ENCODE measurements at regions not wholly inside any gene's neighbourhood (a gene's known extent, or its start where the extent isn't known, plus 50 kb on each side); places are given as distances from the start of the nearest gene placed in this dataset.

DNA sequence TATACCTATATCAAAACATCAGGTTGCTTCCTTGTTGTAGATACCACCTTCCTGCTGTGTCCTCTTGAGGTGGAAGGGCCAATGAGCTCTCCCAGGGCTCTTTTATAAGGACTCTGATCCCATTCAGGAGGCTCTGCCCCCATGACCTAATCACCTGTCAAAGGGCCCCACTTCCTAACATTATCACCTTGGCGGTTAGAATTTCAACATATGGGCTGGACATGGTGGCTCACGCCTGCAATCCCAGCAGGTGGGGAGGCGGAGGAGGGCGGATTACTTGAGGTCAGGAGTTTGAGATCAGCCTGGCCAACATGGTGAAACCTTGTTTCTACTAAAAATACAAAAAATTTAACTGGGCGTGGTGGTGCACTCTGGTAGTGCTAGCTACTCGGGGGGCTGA is 86.4 kb downstream of the HAPSTR1 start:
- Histone ChIP-seq H4K20me1 (ENCODE audit: insufficient read depth, low read depth, low read length) (no peaks in the 10 kb centered on the region), H2AFZ (ENCODE audit: low read length) (no peak overlapping the region), H3K9me2 (replicated peaks; ENCODE audit: insufficient read depth, low read length) (no peaks in the 10 kb centered on the region), H3K4me1 (ENCODE audit: low read length) (no peaks in the 10 kb centered on the region), H3K79me2 (ENCODE audit: low read length) (no peaks in the 10 kb centered on the region), H3K36me3 (ENCODE audit: insufficient read depth, low read length) (no peaks in the 10 kb centered on the region), H3K9ac (ENCODE audit: low read length) (no peak overlapping the region), H3K27me3 (ENCODE audit: low read length) (no peaks in the 10 kb centered on the region), H3K27ac (ENCODE audit: low read length) (no peak overlapping the region), H3K9me3 (ENCODE audit: low read length) (no peaks in the 10 kb centered on the region), H3K4me3 (ENCODE audit: low read length) (no peak overlapping the region), H3K4me2 (ENCODE audit: low read depth, low read length, poor library complexity, severe bottlenecking) (no peak overlapping the region)
- no peak for DNase-seq

- Histone ChIP-seq H3K79me2 (ENCODE audit: low read length) (no peaks in the 10 kb centered on the region), H3K9ac (ENCODE audit: low read length) (no peak overlapping the region), H2AFZ (ENCODE audit: low read length) (no peak overlapping the region), H3K27ac (ENCODE audit: low read length) (no peak overlapping the region), H3K4me3 (ENCODE audit: low read length) (no peak overlapping the region), H3K27me3 (ENCODE audit: low read length) (no peaks in the 10 kb centered on the region), H3K4me2 (ENCODE audit: low read depth, low read length, poor library complexity, severe bottlenecking) (no peak overlapping the region), H3K36me3 (ENCODE audit: insufficient read depth, low read length) (no peaks in the 10 kb centered on the region), H4K20me1 (ENCODE audit: insufficient read depth, low read depth, low read length) (no peaks in the 10 kb centered on the region), H3K9me2 (replicated peaks; ENCODE audit: insufficient read depth, low read length) (no peaks in the 10 kb centered on the region), H3K4me1 (ENCODE audit: low read length) (no peaks in the 10 kb centered on the region), H3K9me3 (ENCODE audit: low read length) (no peaks in the 10 kb centered on the region)
- no peak for DNase-seq
Observed at GRCh38 chr16:9183682-9184353, 92.4 kb downstream of the HAPSTR1 start.

DNA sequence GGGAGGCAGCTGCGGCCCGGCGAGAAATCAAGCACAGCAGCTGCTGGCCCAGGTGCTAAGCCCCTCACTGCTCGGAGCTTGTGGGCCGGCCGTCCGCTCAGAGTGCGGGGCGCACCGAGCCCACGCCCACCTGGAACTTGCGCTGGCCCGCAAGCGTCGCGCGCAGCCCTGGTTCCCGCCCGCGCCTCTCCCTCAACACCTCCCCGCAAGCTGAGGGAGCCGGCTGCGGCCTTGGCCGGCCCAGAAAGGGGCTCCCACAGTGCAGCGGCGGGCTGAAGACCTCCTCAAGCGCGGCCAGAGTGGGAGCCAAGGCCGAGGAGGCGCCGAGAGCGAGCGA is 92.9 kb downstream of the HAPSTR1 start:
- Histone ChIP-seq H3K9me2 (replicated peaks; ENCODE audit: insufficient read depth, low read length) (no peaks in the 10 kb centered on the region), H3K79me2 (ENCODE audit: low read length) (no peaks in the 10 kb centered on the region), H3K4me1 (ENCODE audit: low read length) (no peaks in the 10 kb centered on the region), H3K27ac (ENCODE audit: low read length) (no peak overlapping the region), H3K4me2 (ENCODE audit: low read depth, low read length, poor library complexity, severe bottlenecking) (no peak overlapping the region), H3K9ac (ENCODE audit: low read length) (no peak overlapping the region), H4K20me1 (ENCODE audit: insufficient read depth, low read depth, low read length) (no peaks in the 10 kb centered on the region), H3K4me3 (ENCODE audit: low read length) (no peak overlapping the region), H3K36me3 (ENCODE audit: insufficient read depth, low read length) (no peaks in the 10 kb centered on the region), H2AFZ (ENCODE audit: low read length) (no peak overlapping the region), H3K9me3 (ENCODE audit: low read length) (no peaks in the 10 kb centered on the region), H3K27me3 (ENCODE audit: low read length) (no peaks in the 10 kb centered on the region)
- no peak for DNase-seq

- no peaks in the 10 kb centered on the region for H3K4me1 ChIP-seq (ENCODE audit: low read length)
- no peak overlapping the region for H2AFZ ChIP-seq (ENCODE audit: low read length)
- no peaks in the 10 kb centered on the region for H3K36me3 ChIP-seq (ENCODE audit: insufficient read depth, low read length)
- no peaks in the 10 kb centered on the region for H3K9me3 ChIP-seq (ENCODE audit: low read length)
- H3K27me3 ChIP-seq (ENCODE audit: low read length): no peaks in the 10 kb centered on the region
- H3K4me2 ChIP-seq (ENCODE audit: low read depth, low read length, poor library complexity, severe bottlenecking): no peak overlapping the region
- no peak overlapping the region for H3K27ac ChIP-seq (ENCODE audit: low read length)
- no peaks in the 10 kb centered on the region for H4K20me1 ChIP-seq (ENCODE audit: insufficient read depth, low read depth, low read length)
- DNase-seq: no peak
- H3K9ac ChIP-seq (ENCODE audit: low read length): no peak overlapping the region
- H3K9me2 ChIP-seq (replicated peaks; ENCODE audit: insufficient read depth, low read length): no peaks in the 10 kb centered on the region
- H3K79me2 ChIP-seq (ENCODE audit: low read length): no peaks in the 10 kb centered on the region
- no peak overlapping the region for H3K4me3 ChIP-seq (ENCODE audit: low read length)
Observed at GRCh38 chr16:9185381-9185780, 93.9 kb downstream of the HAPSTR1 start.

DNA sequence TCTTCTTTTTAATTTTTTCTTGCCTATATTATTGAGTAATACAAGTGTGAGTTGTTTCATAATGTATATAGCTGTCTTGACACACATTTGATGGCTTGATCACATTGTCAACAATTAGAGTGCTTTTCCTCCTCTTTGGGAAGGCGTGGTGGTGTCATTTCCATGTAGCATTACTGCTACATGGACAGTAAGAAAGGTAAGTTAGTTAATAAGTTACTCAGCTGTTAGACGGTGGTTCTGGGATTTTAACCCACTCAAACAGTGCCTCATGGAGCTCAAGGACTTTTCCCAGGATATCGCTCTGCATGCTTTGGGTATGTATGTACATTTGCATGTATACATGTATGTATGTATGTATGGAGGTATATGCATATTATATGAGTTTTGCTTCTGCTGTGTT is 94.6 kb downstream of the HAPSTR1 start:
- Histone ChIP-seq H3K4me2 (ENCODE audit: low read depth, low read length, poor library complexity, severe bottlenecking) (no peak overlapping the region), H2AFZ (ENCODE audit: low read length) (no peak overlapping the region), H3K27me3 (ENCODE audit: low read length) (no peaks in the 10 kb centered on the region), H3K79me2 (ENCODE audit: low read length) (no peaks in the 10 kb centered on the region), H3K9me3 (ENCODE audit: low read length) (no peaks in the 10 kb centered on the region), H3K9ac (ENCODE audit: low read length) (no peak overlapping the region), H3K36me3 (ENCODE audit: insufficient read depth, low read length) (no peaks in the 10 kb centered on the region), H3K4me1 (ENCODE audit: low read length) (no peaks in the 10 kb centered on the region), H3K9me2 (replicated peaks; ENCODE audit: insufficient read depth, low read length) (no peaks in the 10 kb centered on the region), H3K4me3 (ENCODE audit: low read length) (no peak overlapping the region), H3K27ac (ENCODE audit: low read length) (no peak overlapping the region), H4K20me1 (ENCODE audit: insufficient read depth, low read depth, low read length) (no peaks in the 10 kb centered on the region)
- DNase-seq: no peak

DNA sequence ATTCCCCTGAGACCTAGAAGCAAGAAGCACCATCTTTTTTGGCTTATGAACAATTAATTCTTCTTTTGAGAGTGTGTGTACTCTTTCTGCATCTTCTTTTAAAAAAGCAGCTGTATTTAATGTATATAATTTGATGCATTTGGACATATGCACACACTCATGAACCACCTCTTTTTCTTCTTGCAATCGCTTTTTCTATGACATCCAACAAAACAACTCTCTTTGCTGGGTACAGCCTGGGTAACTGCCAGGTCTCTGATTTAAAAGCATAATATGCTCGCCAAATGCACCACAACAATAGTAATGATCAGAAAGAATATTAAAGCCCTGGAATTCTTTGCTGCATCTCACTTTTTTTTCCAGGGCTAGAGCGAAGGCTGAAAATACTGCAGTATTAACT is 97.3 kb downstream of the HAPSTR1 start:
- Histone ChIP-seq H3K27me3 (ENCODE audit: low read length) (no peaks in the 10 kb centered on the region), H3K4me2 (ENCODE audit: low read depth, low read length, poor library complexity, severe bottlenecking) (no peak overlapping the region), H3K36me3 (ENCODE audit: insufficient read depth, low read length) (no peaks in the 10 kb centered on the region), H3K79me2 (ENCODE audit: low read length) (no peaks in the 10 kb centered on the region), H3K9me2 (replicated peaks; ENCODE audit: insufficient read depth, low read length) (no peaks in the 10 kb centered on the region), H3K4me3 (ENCODE audit: low read length) (no peak overlapping the region), H3K4me1 (ENCODE audit: low read length) (no peaks in the 10 kb centered on the region), H2AFZ (ENCODE audit: low read length) (no peak overlapping the region), H3K9ac (ENCODE audit: low read length) (no peak overlapping the region), H4K20me1 (ENCODE audit: insufficient read depth, low read depth, low read length) (no peaks in the 10 kb centered on the region), H3K9me3 (ENCODE audit: low read length) (no peaks in the 10 kb centered on the region), H3K27ac (ENCODE audit: low read length) (no peak overlapping the region)
- DNase-seq: no peak

DNA sequence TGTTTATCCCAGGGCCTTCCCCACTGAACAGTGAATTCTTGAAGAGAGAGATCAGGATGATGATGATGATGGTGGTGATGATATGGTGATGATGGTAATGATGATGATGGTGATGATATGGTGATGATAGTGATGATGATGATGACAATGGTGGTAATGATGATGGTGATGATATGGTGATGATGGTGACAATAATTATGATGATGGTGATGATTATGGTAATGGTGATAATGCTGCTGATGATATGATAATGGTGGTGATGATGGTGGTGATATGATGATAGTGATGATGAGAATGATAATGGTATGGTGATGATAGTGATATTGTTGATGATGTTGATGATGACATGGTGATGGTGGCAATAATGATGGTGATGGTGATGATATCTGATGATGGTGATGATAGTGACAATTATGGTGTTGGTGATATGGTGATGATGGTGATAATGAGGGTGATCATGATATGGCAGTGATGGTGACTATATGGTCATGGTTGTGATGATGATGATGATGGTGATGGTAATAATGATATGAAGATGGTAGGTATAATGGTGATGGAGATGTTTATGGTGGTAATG is 99.9 kb downstream of the HAPSTR1 start:
- Histone ChIP-seq H3K9ac (ENCODE audit: low read length) (no peak overlapping the region), H3K4me2 (ENCODE audit: low read depth, low read length, poor library complexity, severe bottlenecking) (no peak overlapping the region), H3K36me3 (ENCODE audit: insufficient read depth, low read length) (no peaks in the 10 kb centered on the region), H3K27me3 (ENCODE audit: low read length) (no peaks in the 10 kb centered on the region), H3K4me3 (ENCODE audit: low read length) (no peak overlapping the region), H4K20me1 (ENCODE audit: insufficient read depth, low read depth, low read length) (no peaks in the 10 kb centered on the region), H3K4me1 (ENCODE audit: low read length) (no peaks in the 10 kb centered on the region), H2AFZ (ENCODE audit: low read length) (no peak overlapping the region), H3K79me2 (ENCODE audit: low read length) (no peaks in the 10 kb centered on the region), H3K9me3 (ENCODE audit: low read length) (no peaks in the 10 kb centered on the region), H3K27ac (ENCODE audit: low read length) (no peak overlapping the region), H3K9me2 (replicated peaks; ENCODE audit: insufficient read depth, low read length) (no peaks in the 10 kb centered on the region)
- DNase-seq: no peak

DNA sequence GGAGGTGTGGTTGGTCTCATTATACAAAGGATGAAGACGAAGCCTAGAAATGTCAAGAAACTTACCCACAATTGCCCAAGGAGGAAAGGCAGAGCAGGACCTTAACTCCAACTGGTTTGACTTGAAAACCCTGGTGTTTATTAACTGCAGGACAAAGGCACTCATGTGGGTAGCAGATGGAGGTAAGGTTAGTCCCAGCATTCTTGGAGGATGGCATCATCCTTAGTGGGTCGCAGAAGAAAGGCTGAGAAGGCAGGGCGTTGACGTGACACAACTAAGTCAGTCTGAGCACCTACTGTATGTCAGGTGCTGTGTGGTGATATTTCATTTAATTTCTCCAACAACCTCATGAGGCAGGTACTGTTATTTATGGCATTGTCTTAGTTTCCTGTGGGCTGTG is 101.3 kb downstream of the HAPSTR1 start:
- no peak overlapping the region for H3K4me3 ChIP-seq (ENCODE audit: low read length)
- H3K4me1 ChIP-seq (ENCODE audit: low read length): no peaks in the 10 kb centered on the region
- no peaks in the 10 kb centered on the region for H3K27me3 ChIP-seq (ENCODE audit: low read length)
- H3K27ac ChIP-seq (ENCODE audit: low read length): no peak overlapping the region
- H3K9me2 ChIP-seq (replicated peaks; ENCODE audit: insufficient read depth, low read length): no peaks in the 10 kb centered on the region
- H2AFZ ChIP-seq (ENCODE audit: low read length): no peak overlapping the region
- H3K4me2 ChIP-seq (ENCODE audit: low read depth, low read length, poor library complexity, severe bottlenecking): no peak overlapping the region
- no peaks in the 10 kb centered on the region for H3K36me3 ChIP-seq (ENCODE audit: insufficient read depth, low read length)
- H4K20me1 ChIP-seq (ENCODE audit: insufficient read depth, low read depth, low read length): no peaks in the 10 kb centered on the region
- no peaks in the 10 kb centered on the region for H3K79me2 ChIP-seq (ENCODE audit: low read length)
- DNase-seq: no peak
- no peak overlapping the region for H3K9ac ChIP-seq (ENCODE audit: low read length)
- H3K9me3 ChIP-seq (ENCODE audit: low read length): no peaks in the 10 kb centered on the region
